HEK293T (cell line): ENCODE measurements at regions not wholly inside any gene's neighbourhood (a gene's known extent, or its start where the extent isn't known, plus 50 kb on each side); places are given as distances from the start of the nearest gene placed in this dataset.

Source experiments
- CTCF ChIA-PET: fragments of 350-600 bp; formaldehyde crosslinking; extraction: SDS; loops from one replicate; lab custom pipeline; 2021; ENCODE audit warnings: antibody characterized with exemption, inconsistent platforms; lab: Yijun Ruan, JAX
- POLR2A ChIA-PET: fragments of 350-600 bp; formaldehyde crosslinking; extraction: SDS; loops from one replicate; lab custom pipeline; 2020; ENCODE audit warnings: antibody characterized with exemption, inconsistent platforms; lab: Yijun Ruan, JAX
- DNase-seq: peaks from one replicate; pipeline ENCODE4 v3.0.0; 2012; ENCODE audit warnings: mixed read lengths; ENCODE audit errors: extremely low spot score
- ARNT ChIP-seq: fragments of 450-650 bp; IDR thresholded peaks from 2 replicates; pipeline ENCODE4 v1.6.1; 2017; ENCODE audit warnings: mild to moderate bottlenecking
- BHLHE40 ChIP-seq: fragments of 450-650 bp; IDR thresholded peaks from 2 replicates; pipeline ENCODE4 v1.6.1; 2016; ENCODE audit warnings: mild to moderate bottlenecking, moderate library complexity, borderline replicate concordance
- CTBP1 ChIP-seq: fragments of 450-650 bp; IDR thresholded peaks from 2 replicates; pipeline ENCODE4 v1.6.1; 2016; ENCODE audit warnings: borderline replicate concordance
- ELF4 ChIP-seq: fragments of 450-650 bp; IDR thresholded peaks from 2 replicates; pipeline ENCODE4 v1.6.1; 2017; ENCODE audit warnings: antibody characterized with exemption
- FOXA1 ChIP-seq: fragments of 450-650 bp; IDR thresholded peaks from 2 replicates; pipeline ENCODE4 v1.6.1; 2016; ENCODE audit warnings: mild to moderate bottlenecking
- FOXK2 ChIP-seq: fragments of 450-650 bp; IDR thresholded peaks from 2 replicates; pipeline ENCODE4 v1.6.1; 2016; ENCODE audit warnings: mild to moderate bottlenecking
- FOXM1 ChIP-seq: fragments of 450-650 bp; IDR thresholded peaks from 2 replicates; pipeline ENCODE4 v1.6.1; 2017; ENCODE audit warnings: mild to moderate bottlenecking, borderline replicate concordance
- HDGF ChIP-seq: fragments of 450-650 bp; IDR thresholded peaks from 2 replicates; pipeline ENCODE4 v1.6.1; 2017; ENCODE audit warnings: antibody characterized with exemption, borderline replicate concordance
- L3MBTL2 ChIP-seq: fragments of 450-650 bp; conservative IDR thresholded peaks from 2 replicates; pipeline ENCODE4 v1.6.1; 2016; ENCODE audit warnings: mild to moderate bottlenecking
- LEF1 ChIP-seq: fragments of 450-650 bp; IDR thresholded peaks from 2 replicates; pipeline ENCODE4 v1.6.1; 2017; ENCODE audit warnings: mild to moderate bottlenecking, borderline replicate concordance
- NFRKB ChIP-seq: fragments of 450-650 bp; IDR thresholded peaks from 2 replicates; pipeline ENCODE4 v1.6.1; 2016; ENCODE audit warnings: mild to moderate bottlenecking, moderate library complexity
- SP1 ChIP-seq: fragments of 450-650 bp; IDR thresholded peaks from 2 replicates; pipeline ENCODE4 v1.6.1; 2017
- SUZ12 ChIP-seq: fragments of 450-650 bp; IDR thresholded peaks from 2 replicates; pipeline ENCODE4 v1.6.1; 2016; ENCODE audit warnings: mild to moderate bottlenecking
- TARDBP ChIP-seq: fragments of 450-650 bp; IDR thresholded peaks from 2 replicates; pipeline ENCODE4 v1.6.1; 2016
- ZNF384 ChIP-seq: fragments of 450-650 bp; IDR thresholded peaks from 2 replicates; pipeline ENCODE4 v1.6.1; 2016
- TF ChIP-seq, protein P1 (sequence below): fragments of 450-650 bp; IDR thresholded peaks from 2 replicates; pipeline ENCODE4 v1.6.1; 2016

DNA sequence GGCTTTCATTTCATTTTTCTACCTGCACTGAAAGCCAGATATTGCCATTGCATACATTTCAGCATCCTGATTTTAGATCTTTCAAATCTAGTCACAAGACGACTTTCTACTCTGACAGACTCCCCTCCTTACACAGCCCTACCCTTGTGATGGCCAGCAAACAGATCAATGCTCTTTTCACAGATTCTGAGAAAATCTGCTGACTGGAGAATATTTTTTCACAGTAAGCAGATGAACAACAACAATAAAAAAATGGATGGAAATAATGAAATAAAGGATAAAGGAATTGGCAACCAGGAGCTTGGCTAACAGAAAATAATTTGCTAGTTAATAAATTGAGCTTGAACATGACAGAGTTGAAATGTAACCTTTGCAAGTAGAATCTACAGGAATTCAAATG is 527.2 kb downstream of the IRS1 start:
- CTCF ChIA-PET: no interaction called here
- DNase-seq: no peak
- POLR2A ChIA-PET: no interaction called here
- TF ChIP-seq ARNT (no peak), BHLHE40 (no peak), ZNF384 (no peak), HDGF (no peak), TARDBP (no peak), FOXK2 (no peak), SUZ12 (no peak), ELF4 (no peak), L3MBTL2 (no peak), NFRKB (no peak), FOXM1 (no peak), FOXA1 (no peak)

DNA sequence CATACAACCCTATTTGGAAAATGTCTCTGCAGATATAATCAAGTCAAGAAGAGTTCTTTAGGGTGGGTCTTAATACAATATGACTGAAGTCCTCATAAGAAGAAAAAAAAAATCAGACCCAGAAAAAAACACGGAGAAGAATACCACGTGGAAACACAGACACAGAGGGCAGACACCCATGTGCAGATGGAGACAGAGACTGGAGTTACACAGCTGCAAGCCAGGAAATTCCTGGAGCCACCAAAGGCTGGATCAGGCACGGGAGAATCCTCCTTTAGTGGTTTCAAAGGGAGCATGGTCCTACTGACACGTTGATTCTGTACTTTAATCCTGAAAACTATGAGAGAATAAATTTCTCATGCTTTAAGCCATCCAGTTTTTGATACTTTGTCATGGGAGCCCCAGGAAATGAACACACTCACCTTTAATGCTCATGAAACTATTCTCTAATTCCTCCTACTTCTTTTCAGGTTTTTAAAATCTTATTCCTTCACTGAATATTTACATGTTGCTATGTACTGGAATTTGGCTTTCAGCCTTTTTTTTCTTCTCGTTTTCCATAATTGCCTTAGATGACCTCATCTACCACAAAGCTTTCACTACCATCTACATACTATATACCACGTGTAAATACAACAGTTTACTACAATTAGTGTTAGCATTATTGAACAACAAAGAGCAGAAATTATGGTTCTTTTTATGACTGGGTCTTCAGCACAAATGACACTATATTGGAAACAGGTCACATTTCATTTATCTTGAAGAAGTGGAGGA is 529.1 kb downstream of the IRS1 start:
- no peak for TF ChIP-seq CTBP1
- TF ChIP-seq LEF1: no peak
- no peak for TF ChIP-seq SP1
- TF ChIP-seq, protein P1, sequence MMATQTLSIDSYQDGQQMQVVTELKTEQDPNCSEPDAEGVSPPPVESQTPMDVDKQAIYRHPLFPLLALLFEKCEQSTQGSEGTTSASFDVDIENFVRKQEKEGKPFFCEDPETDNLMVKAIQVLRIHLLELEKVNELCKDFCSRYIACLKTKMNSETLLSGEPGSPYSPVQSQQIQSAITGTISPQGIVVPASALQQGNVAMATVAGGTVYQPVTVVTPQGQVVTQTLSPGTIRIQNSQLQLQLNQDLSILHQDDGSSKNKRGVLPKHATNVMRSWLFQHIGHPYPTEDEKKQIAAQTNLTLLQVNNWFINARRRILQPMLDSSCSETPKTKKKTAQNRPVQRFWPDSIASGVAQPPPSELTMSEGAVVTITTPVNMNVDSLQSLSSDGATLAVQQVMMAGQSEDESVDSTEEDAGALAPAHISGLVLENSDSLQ: no peak
- no peak for TF ChIP-seq FOXK2
- no peak for TF ChIP-seq ZNF384
- no peak for TF ChIP-seq L3MBTL2
- no peak for TF ChIP-seq FOXA1
- TF ChIP-seq NFRKB: no peak
- no peak for TF ChIP-seq BHLHE40
- TF ChIP-seq SUZ12: no peak
- TF ChIP-seq ARNT: no peak
- no peak for TF ChIP-seq FOXM1
- no peak for TF ChIP-seq HDGF
- no peak for TF ChIP-seq ELF4
- no peak for TF ChIP-seq TARDBP
- CTCF ChIA-PET: no interaction called here

DNA sequence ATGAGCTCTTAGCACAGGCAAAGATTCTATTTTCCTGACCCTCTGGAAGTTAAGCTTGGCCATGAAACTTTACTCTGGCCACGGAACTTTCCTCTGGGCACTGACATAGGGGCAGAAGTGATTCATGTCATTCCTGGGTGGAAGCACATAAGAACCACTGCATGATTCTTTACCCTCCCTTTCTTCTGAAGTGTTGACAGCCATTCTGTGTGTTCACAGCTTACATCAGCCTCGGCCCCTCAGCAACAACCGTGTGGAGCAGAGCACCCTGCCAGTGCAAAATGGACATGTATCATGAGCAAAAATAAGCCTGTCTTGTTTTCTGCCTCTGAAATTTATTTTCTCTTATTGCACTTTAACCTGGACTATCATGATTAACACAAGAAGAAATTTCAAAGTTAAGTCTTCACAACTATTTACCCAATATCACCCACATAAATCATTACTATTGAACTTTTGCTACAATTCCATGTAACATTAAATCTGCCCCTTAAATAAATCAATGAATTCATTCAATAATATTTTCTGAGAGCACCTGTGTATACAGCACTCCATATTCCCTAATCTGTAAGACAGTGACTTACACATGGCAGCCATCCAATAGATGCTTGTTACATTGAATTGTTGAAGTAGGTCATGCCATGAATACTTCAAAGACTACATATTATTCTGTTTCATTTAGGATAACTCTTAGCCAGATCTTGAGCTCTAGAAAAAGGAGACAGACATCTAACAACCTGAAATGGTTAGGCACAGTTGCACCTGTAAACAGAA is 531.9 kb downstream of the IRS1 start:
- ChIA-PET CTCF (no interaction called here), POLR2A (no interaction called here)

More for the DNA sequence above, 529.1 kb downstream of the IRS1 start:
- DNase-seq: no peak
- POLR2A ChIA-PET: no interaction called here

DNA sequence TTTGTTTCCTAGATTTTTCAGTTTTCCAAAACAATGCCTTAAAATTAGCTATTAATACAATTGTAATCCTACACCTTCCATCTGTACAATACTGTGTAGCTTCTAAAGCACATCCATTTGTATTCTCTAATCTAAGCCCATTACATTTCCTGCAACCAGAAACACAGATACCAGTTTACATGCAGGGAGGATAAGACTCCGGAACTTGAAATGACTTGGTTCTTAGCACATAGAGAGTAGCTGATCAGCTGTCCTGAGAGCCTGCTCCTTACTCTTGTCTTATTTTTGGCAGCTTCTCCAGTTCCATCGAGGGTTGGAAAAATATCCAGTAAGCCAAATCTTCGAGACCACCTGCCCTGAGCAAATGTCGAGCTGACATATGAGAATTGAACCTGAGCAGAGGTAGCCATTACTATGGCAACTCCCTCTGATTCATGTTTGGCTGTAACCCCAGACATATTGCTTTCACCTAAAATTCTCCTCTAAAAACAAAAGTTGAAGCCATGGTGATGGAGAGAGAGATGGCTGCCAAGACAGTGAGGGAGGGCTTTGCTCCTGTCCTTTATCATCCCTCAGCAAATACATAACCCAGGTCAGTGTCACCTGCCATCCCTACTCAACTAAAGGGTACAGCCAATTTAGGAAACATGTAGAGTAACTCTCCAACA is 542.8 kb downstream of the IRS1 start:
- no peak for DNase-seq
- ChIA-PET CTCF (interaction anchor here (0.5 kb wide), 1 partner anchor 594 kb away, joined by 4 read pairs; no protein-coding TSS in a partner anchor), POLR2A (no interaction called here)
- TF ChIP-seq BHLHE40 (no peak), FOXA1 (no peak), TARDBP (no peak), LEF1 (no peak), NFRKB (no peak), ZNF384 (no peak), FOXK2 (no peak), FOXM1 (no peak), HDGF (no peak), ELF4 (no peak), ARNT (no peak), L3MBTL2 (no peak), SP1 (no peak), CTBP1 (no peak), SUZ12 (no peak)
- TF ChIP-seq, protein P1: no peak

More for the DNA sequence above, 531.9 kb downstream of the IRS1 start:
- no peak for TF ChIP-seq NFRKB
- no peak for TF ChIP-seq ELF4
- TF ChIP-seq BHLHE40: no peak
- TF ChIP-seq ARNT: no peak
- DNase-seq: no peak

DNA sequence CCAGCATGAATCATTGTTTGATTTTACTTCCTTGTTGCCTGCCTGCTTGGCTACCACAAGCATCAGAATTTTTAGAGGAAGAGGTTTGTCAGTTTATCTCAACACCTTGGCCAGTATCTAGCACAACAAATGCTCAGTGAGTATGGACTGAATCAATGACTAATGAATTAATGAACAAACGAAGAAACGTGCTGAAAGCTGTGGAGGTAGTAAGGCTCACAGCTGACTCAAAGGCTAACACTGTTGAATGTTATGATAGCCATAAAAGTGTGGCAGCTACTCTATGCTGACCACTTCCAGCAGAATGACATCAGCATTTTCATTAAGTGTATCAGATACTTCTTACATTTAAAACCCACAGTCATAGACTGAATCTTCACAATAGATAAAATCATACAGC is 543.4 kb downstream of the IRS1 start:
- TF ChIP-seq HDGF (no peak), LEF1 (no peak), SUZ12 (no peak), BHLHE40 (no peak), FOXM1 (no peak), ELF4 (no peak), TARDBP (no peak), ARNT (no peak), NFRKB (no peak), ZNF384 (no peak), FOXA1 (no peak), L3MBTL2 (no peak), CTBP1 (no peak), FOXK2 (no peak), SP1 (no peak)
- TF ChIP-seq, protein P1: no peak
- CTCF ChIA-PET: no interaction called here

More for the DNA sequence above, 543.4 kb downstream of the IRS1 start:
- DNase-seq: no peak
- POLR2A ChIA-PET: no interaction called here
